GM12878 (cell line): ENCODE measurements at regions not wholly inside any gene's neighbourhood (a gene's known extent, or its start where the extent isn't known, plus 50 kb on each side); places are given as distances from the start of the nearest gene placed in this dataset.

Experiments
- ASH2L ChIP-seq: fragments of 300-600, 200-600 bp; sonication (generic); IDR thresholded peaks from 2 replicates; pipeline ENCODE4 v1.6.1; 2017; ENCODE audit warnings: low read depth, mild to moderate bottlenecking, borderline replicate concordance
- CBFB ChIP-seq: IDR thresholded peaks from 2 replicates; pipeline ENCODE4 v1.6.1; 2016; ENCODE audit warnings: antibody characterized with exemption, low read depth
- CREM ChIP-seq: IDR thresholded peaks from 2 replicates; pipeline ENCODE4 v1.6.1; 2014; ENCODE audit warnings: antibody characterized with exemption, low read depth
- EED ChIP-seq: sonication (generic); IDR thresholded peaks from 2 replicates; pipeline ENCODE4 v1.6.1; 2016; ENCODE audit warnings: antibody characterized with exemption, low read depth
- EGR1 ChIP-seq, 2 experiments: IDR thresholded peaks; 1 replicate in 1 of 2; 2 replicates in 1 of 2; pipeline ENCODE4 v1.6.1; 2011 to 2012; ENCODE audit warnings: low read depth in 2 of 2, low read length in 2 of 2, borderline replicate concordance in 1 of 2, mild to moderate bottlenecking in 1 of 2, moderate library complexity in 1 of 2
- FOXK2 ChIP-seq: fragments of 450-650 bp; IDR thresholded peaks from 2 replicates; pipeline ENCODE4 v1.6.1; 2017; ENCODE audit warnings: mild to moderate bottlenecking, moderate library complexity
- IRF4 ChIP-seq: IDR thresholded peaks from 2 replicates; pipeline ENCODE4 v1.6.1; 2011; ENCODE audit warnings: low read depth, low read length
- JUNB ChIP-seq: IDR thresholded peaks from 2 replicates; pipeline ENCODE4 v1.6.1; 2016; ENCODE audit warnings: antibody characterized with exemption, mild to moderate bottlenecking
- MXI1 ChIP-seq: fragments of 150-350 bp; IDR thresholded peaks from 2 replicates; pipeline ENCODE4 v1.6.1; 2011; ENCODE audit warnings: low read depth, mild to moderate bottlenecking, inconsistent platforms, low read length, improper control_type of control experiment
- NBN ChIP-seq: fragments of 450-650 bp; IDR thresholded peaks from 2 replicates; pipeline ENCODE4 v1.6.1; 2016
- NFYA ChIP-seq: IDR thresholded peaks from 2 replicates; pipeline ENCODE4 v1.6.1; 2011; ENCODE audit warnings: low read depth, mild to moderate bottlenecking, low read length, improper control_type of control experiment, borderline replicate concordance
- POLR2A ChIP-seq: IDR thresholded peaks from 2 replicates; pipeline ENCODE4 v1.6.1; 2011; ENCODE audit warnings: low read depth, mild to moderate bottlenecking, low read length
- RCOR1 ChIP-seq: conservative IDR thresholded peaks from 2 replicates; pipeline ENCODE4 v1.6.1; 2012; ENCODE audit warnings: low read depth, low read length, improper control_type of control experiment
- RUNX3 ChIP-seq: IDR thresholded peaks from 2 replicates; pipeline ENCODE4 v1.6.1; 2012; ENCODE audit warnings: low read length, inconsistent platforms
- SKIL ChIP-seq: fragments of 450-650 bp; IDR thresholded peaks from 2 replicates; pipeline ENCODE4 v1.6.1; 2017; ENCODE audit warnings: mild to moderate bottlenecking, low read depth, inconsistent platforms; ENCODE audit not compliant: poor library complexity, severe bottlenecking
- STAT1 ChIP-seq: fragments of 450-650 bp; conservative IDR thresholded peaks from 2 replicates; pipeline ENCODE4 v1.6.1; 2014; ENCODE audit warnings: antibody characterized with exemption, mild to moderate bottlenecking
- TCF7 ChIP-seq: IDR thresholded peaks from 2 replicates; pipeline ENCODE4 v1.6.1; 2014; ENCODE audit warnings: antibody characterized with exemption, borderline replicate concordance
- USF1 ChIP-seq: IDR thresholded peaks from 2 replicates; pipeline ENCODE4 v1.6.1; 2011; ENCODE audit warnings: borderline replicate concordance, low read depth, mild to moderate bottlenecking, moderate library complexity, mixed read lengths, low read length; ENCODE audit not compliant: insufficient read depth; ENCODE audit errors: extremely low read length
- ZBTB4 ChIP-seq: fragments of 450-650 bp; formaldehyde crosslinking; IDR thresholded peaks from 2 replicates; pipeline ENCODE4 v1.4.0; 2022; ENCODE audit warnings: mild to moderate bottlenecking, moderate library complexity
- ZBTB40 ChIP-seq: fragments of 450-650 bp; IDR thresholded peaks from 2 replicates; pipeline ENCODE4 v1.6.1; 2016; ENCODE audit warnings: mild to moderate bottlenecking, moderate library complexity, borderline replicate concordance
- ZNF24 ChIP-seq: fragments of 450-650 bp; IDR thresholded peaks from 2 replicates; pipeline ENCODE4 v1.6.1; 2017; ENCODE audit warnings: antibody characterized with exemption, mild to moderate bottlenecking
- ZSCAN29 ChIP-seq: fragments of 450-650 bp; IDR thresholded peaks from 2 replicates; pipeline ENCODE4 v1.6.1; 2017; ENCODE audit warnings: mild to moderate bottlenecking, moderate library complexity

- TF ChIP-seq ZBTB40: no peak
- no peak for TF ChIP-seq EGR1 (IDR thresholded peaks at IDR 0.05; ENCODE audit: borderline replicate concordance in 1 of 2, low read depth in 2 of 2, low read length in 2 of 2)
- no peak for TF ChIP-seq RUNX3
- TF ChIP-seq NBN: peak; percentile 35
- no peak for TF ChIP-seq NFYA
- TF ChIP-seq STAT1: no peak
- TF ChIP-seq ZBTB4: no peak
- TF ChIP-seq FOXK2: no peak
- no peak for TF ChIP-seq TCF7
- TF ChIP-seq POLR2A: no peak
- no peak for TF ChIP-seq IRF4
- peak; percentile 87 for TF ChIP-seq ZSCAN29
- TF ChIP-seq CREM: no peak
- TF ChIP-seq ASH2L: no peak
- TF ChIP-seq USF1: no peak
- no peak for TF ChIP-seq MXI1
- no peak for TF ChIP-seq JUNB
- no peak for TF ChIP-seq RCOR1
- no peak for TF ChIP-seq CBFB
- TF ChIP-seq SKIL: peak; percentile 27
- TF ChIP-seq EED: no peak
- TF ChIP-seq ZNF24: peak; percentile 84
Measured at GRCh38 chr2:8469709-8470493, 212.0 kb upstream of the ID2 start (continued).
